ENCODE measurements at regions not wholly inside any gene's neighbourhood (a gene's known extent, or its start where the extent isn't known, plus 50 kb on each side); places are given as distances from the start of the nearest gene placed in this dataset.

GRCh38 chr6:139591075-139591865 lies 216.8 kb upstream of the CITED2 start:
- intact Hi-C loops (cut with DNase I), result no loop called here
- DNase-seq, result no peak

GRCh38 chr6:139590206-139590605 lies 215.8 kb upstream of the CITED2 start:
- intact Hi-C loops (cut with DNase I), result no loop called here

DNA sequence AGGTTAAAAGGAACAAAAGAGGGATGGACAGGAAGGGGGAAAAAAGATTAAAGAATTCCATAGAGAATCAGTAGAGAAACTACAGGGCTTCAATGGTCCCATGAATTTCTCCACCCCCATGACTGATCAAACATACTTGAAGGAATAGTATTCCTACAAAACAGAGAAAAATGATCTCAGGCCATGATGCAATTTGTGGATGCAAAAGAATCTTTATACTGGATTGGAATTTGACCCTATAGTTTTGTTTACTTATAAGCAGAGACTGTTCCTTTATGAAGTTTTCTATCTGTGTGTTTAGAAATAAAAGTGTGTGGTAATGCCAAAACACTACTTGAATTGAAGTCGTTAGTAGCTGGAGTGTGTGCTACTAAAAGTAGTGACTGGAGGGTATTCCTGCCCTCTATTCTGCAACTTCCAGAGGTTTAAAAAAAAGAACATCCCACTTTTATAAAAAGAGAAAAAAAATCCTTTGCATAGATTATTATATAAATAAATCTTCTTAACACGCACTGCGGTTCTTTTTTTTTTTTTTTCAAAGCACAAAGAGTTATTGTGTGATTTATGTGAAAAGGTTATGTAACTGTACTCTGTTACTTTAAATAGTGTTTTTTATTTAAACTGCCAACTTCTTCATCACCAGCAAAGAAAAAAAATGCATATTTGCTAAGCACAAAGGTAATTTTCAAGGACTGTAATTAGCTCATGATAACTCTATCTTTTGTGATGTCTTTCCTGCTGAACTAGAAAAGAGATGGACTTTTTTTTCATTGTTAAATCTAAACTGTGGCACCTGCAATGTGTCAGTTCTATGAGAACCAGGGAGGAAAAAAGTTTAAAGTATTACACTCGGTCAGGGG lies 214.5 kb upstream of the CITED2 start:
- intact Hi-C loops (cut with DNase I), result no loop called here

More at GRCh38 chr6:139590206-139590605, 215.8 kb upstream of the CITED2 start:
- no peak for DNase-seq

DNA sequence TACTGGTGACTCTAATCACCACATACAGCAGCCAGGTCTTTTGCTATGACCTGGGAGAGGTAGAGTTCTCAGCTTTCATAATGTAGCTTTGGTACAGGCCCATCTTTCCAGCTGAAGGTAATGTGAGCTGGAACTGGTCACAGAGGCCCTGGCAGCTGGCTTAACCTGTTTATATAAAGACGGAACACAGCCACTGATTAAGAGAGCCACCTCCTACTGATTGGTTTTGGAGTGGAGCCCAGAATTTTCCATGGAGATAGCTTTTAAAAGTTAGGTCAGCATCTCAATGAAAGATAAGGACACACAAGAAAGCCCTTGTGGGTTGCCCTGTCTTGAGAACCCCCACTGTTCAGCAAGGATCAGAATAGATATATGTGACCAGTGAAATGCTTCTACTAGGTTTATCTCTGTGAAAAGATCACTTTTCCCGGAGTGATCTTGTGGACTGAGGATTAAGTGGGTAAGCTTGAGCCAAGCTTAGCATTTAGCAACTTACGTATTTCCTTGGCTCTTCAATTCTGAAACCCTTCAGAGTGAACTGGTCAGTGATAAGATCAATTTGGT lies 213.7 kb upstream of the CITED2 start:
- intact Hi-C loops (cut with DNase I), result no loop called here
- DNase-seq, result no peak

More for the DNA sequence above, 214.5 kb upstream of the CITED2 start:
- DNase-seq, result no peak

- intact Hi-C loops (cut with DNase I), result no loop called here
- no peak for DNase-seq
Measured at GRCh38 chr6:139587469-139587868, 213.0 kb upstream of the CITED2 start.

- intact Hi-C loops (cut with DNase I), result no loop called here
- no peak for DNase-seq
Measured at GRCh38 chr6:139586273-139586672, 211.8 kb upstream of the CITED2 start.

- intact Hi-C loops (cut with DNase I), result no loop called here
- DNase-seq, result no peak
Measured at GRCh38 chr6:139584599-139584998, 210.2 kb upstream of the CITED2 start.

GRCh38 chr6:139583420-139583819 lies 209.0 kb upstream of the CITED2 start:
- no peak for DNase-seq
- intact Hi-C loops (cut with DNase I), result no loop called here

DNA sequence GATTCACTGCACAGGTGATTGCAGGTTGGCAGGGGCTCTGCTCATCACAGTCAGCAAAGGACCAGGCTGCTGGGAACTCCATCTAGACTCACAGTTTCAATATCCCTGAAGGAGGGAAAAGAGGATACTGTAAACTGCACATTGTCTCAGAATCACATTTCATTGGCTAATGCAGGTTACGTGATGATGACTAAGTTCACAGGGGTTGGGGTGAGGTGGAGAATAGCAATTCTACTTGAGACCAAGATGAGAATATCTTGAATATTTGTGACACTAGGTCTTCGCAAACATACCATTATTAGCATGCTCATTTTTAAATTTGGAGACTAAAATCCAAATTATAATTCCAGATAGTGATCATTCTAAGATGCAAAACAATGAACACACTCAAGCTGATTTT lies 208.5 kb upstream of the CITED2 start:
- intact Hi-C loops (cut with DNase I), result no loop called here
- DNase-seq, result no peak

DNA sequence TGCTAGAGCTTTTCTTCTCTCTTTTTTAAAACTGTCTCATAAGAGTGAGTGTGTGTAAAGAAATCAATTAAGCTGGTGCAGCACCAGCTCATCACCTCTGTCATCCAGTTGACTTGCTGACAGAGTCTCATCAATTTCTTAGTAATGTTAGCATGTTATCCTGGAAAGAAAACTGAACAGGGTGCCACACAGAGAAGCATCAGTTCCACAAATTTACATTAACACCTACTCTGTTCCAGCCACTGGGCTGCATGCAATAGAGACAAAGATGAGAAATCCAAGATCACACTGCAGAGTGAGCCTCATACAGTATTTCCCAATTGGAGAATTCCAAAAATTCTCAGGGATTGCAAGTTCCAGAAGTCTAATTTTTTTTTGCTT lies 207.0 kb upstream of the CITED2 start:
- DNase-seq, result peak in 10 of 42 donors; percentile 6 to 59 (median 24)
- intact Hi-C loops (cut with DNase I), result no loop called here

DNA sequence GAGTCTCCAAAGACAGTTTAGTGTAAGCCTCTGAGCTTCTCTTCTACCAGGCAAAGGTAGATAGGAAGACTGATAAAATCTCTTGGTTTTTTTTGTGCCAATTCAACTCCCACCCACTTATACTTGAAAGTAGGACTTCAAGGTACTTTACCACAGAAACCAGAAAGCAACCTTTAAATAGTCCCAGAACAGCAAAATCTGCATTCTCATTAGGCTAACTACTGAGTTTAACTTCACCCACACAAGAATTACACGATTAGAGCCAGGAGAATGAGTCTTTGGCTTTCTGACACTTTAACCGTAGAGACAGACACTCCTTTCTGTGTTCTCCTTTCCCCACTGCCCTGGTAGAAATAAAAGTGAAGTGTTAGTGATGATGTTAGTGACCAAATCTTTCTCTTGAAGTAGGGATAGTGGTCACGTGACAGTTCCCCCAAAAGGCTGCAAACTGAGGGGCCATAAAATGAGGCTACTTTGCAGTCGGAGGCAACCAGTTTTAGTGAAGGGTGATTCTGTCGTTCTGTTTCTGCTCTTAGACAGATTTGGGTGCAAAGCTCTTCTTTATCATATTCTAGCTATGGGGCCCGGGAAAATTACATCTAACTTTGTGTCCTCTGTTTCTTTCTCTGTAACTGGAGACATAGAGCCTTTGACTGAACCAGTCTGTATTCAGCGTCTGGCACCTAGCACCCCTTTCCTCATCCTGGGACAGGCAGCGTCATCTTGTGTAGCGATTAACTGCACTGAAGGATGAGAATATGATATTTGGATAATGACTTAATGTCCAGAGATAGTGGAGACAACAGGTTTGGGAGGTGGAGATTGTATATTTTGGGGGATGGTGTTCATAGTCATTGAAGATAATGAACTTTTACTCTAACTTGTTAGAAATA lies 206.4 kb upstream of the CITED2 start:
- intact Hi-C loops (cut with DNase I), result no loop called here
- no peak for DNase-seq

DNA sequence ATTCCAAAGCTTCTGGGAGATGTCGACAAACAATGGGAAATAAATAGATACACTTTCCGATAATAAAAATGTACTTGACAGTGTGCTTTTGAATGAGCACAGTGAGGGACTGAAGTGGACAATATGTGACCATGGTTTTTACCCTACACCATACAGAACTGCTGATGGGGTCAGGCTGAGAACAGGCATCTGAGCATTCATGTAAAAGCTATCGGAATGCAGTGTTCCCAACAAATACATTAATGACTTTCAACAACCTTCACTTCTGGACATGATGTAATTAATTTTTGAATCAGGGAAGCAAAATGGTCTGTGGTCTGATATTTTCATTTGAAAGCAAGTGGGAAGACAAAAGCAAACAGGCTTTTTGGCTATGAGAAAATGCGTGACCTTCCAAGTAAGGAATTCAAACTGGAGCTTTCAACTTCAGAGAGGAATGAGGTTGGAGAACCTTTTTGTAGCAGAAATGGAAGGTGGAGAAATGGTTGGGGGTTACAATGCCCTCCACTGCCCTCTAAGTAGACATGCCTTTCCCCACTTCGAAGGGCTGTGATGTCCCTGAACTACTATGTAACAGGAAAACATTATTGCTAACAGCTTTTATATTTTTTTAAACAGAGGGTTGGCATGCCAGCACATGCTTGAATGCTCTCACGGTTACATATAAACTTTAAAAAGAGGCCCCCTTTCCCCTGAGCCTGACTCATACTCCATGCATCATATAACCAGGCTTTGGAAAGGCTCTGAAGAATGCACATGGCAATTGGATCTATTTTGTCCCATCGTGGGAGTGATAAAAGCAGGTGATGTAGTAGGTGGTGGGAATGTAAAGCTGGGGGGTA lies 203.5 kb upstream of the CITED2 start:
- intact Hi-C loops (cut with DNase I), result no loop called here
- no peak for DNase-seq

GRCh38 chr6:139577124-139577762 lies 202.8 kb upstream of the CITED2 start:
- intact Hi-C loops (cut with DNase I), result no loop called here
- DNase-seq, result no peak

DNA sequence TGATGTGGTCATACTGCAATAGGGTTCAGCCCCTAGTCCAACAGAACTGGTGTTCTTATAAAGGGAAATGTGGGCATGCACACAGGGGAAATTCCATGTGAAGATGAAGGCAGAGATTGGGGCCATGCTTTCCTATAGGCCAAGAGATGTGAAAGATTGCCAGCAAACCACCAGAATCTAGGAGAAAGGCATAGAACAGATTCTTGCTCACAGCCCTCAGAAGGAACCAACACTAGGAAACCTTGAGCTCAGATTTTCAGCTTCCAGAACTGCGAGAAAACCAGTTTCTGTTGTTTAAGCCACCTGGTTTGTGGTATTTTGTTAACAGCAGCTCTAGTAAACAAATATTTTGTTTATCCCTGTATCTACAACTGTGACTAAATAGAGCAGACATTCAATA lies 197.6 kb upstream of the CITED2 start:
- intact Hi-C loops (cut with DNase I), result no loop called here
- DNase-seq, result no peak

- no peak for DNase-seq
- intact Hi-C loops (cut with DNase I), result no loop called here
Measured at GRCh38 chr6:139570166-139570565, 195.7 kb upstream of the CITED2 start.

DNA sequence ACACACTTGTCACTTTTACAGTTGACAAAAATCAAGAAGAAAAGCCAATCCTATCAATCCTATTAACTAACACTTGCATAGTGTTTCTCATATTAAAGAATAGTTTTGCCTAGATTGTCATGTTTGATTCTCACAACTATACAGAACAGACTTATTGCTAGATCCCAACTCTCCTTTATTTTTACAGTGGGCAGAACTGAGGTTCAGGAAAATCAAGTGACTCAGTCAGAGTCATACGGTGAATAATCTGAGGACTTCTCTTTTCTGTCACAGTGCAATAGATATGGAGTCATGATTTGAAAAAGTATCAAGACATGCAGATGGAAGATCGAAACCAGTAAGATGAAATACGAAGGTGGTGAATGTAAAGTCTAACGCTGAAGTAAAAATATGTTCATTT lies 195.1 kb upstream of the CITED2 start:
- intact Hi-C loops (cut with DNase I), result no loop called here
- DNase-seq, result no peak

DNA sequence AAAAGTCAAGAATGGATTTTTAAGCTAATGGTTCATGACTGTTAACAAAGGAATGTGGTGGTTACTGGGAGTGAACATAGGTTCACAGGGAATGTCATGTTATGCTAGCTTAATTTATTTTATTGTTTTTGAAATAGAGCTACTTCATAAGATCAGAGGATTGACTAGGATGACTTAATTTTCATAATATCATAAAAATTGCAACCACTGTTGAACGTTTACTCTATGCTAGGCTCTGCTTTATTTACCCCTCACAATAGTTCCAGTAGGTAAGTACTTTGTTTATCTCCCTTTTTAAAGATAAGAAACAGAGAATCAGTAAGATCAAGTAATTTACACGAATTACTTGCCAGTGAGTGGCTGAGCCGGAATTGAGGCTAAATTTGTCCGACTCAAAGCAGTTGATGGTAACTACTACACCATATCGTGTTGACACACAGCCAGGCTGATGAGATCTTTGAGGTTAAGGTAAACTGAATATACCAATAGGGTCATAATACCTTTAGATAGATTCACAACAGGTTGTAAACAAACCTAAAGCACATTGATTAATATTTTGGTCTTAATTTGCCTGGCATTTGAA lies 194.6 kb upstream of the CITED2 start:
- intact Hi-C loops (cut with DNase I), result no loop called here
- DNase-seq, result no peak

Data from head of caudate nucleus (tissue), 42 donors.